T47D (cell line): ENCODE measurements at regions not wholly inside any gene's neighbourhood (a gene's known extent, or its start where the extent isn't known, plus 50 kb on each side); places are given as distances from the start of the nearest gene placed in this dataset.
"Not testable (repeated sequence)": the region's sequence is repeated elsewhere in the genome, so short reads cannot be mapped to it uniquely, and the experiment has no call there.

Source experiments
- DNase-seq, 2 experiments: peaks; one replicate each; pipeline versions ENCODE4 v3.0.0 to v3.0.0-alpha.2; 2011 to 2012; ENCODE audit warnings: low read depth in 1 of 2, low spot score in 1 of 2
- JUND ChIP-seq: IDR thresholded peaks from 2 replicates; pipeline ENCODE4 v1.6.1; 2012; ENCODE audit warnings: low read depth
- in situ Hi-C: cut with HindIII; loops from 2 replicates; pipeline ENCODE4 v1.10.0; 2016; ENCODE audit warnings: low sequenced_read_pairs, low pct_unique_long_range_greater_than_20kb

GRCh38 chr7:110397927-110398660, 692.8 kb upstream of the LRRN3 start:
- peak; percentile 48; the same call in 1 of the 2 replicates for TF ChIP-seq JUND
- DNase-seq: peak in 1 of 2 experiments; percentile 87
- in situ Hi-C loops: no loop called here

GRCh38 chr7:110399421-110399820, 691.5 kb upstream of the LRRN3 start:
- in situ Hi-C loops: no loop called here
- DNase-seq: peak in 1 of 2 experiments; percentile 78
- no peak for TF ChIP-seq JUND

GRCh38 chr7:110400411-110400810, 690.5 kb upstream of the LRRN3 start:
- no peak for TF ChIP-seq JUND
- no peak for DNase-seq
- in situ Hi-C loops: no loop called here

- TF ChIP-seq JUND: peak; percentile 58; the same call in 1 of the 2 replicates
- DNase-seq: peak in 1 of 2 experiments; percentile 65
Measured at GRCh38 chr7:110407242-110407641, 683.7 kb upstream of the LRRN3 start.

GRCh38 chr7:110407706-110408105, 683.2 kb upstream of the LRRN3 start:
- in situ Hi-C loops: no loop called here
- no peak for DNase-seq
- no peak for TF ChIP-seq JUND

More at GRCh38 chr7:110407242-110407641, 683.7 kb upstream of the LRRN3 start:
- in situ Hi-C loops: no loop called here

- TF ChIP-seq JUND: no peak
- DNase-seq: no peak
- in situ Hi-C loops: no loop called here
Measured at GRCh38 chr7:110412614-110413013, 678.3 kb upstream of the LRRN3 start.

GRCh38 chr7:110413038-110413437, 677.9 kb upstream of the LRRN3 start:
- in situ Hi-C loops: no loop called here
- no peak for DNase-seq
- TF ChIP-seq JUND: no peak

GRCh38 chr7:110417611-110418010, 673.3 kb upstream of the LRRN3 start:
- no peak for DNase-seq
- in situ Hi-C loops: no loop called here
- TF ChIP-seq JUND: no peak

GRCh38 chr7:110418659-110419280, 672.2 kb upstream of the LRRN3 start:
- TF ChIP-seq JUND: no peak
- in situ Hi-C loops: no loop called here
- DNase-seq: no peak

- in situ Hi-C loops: no loop called here
- no peak for DNase-seq
- no peak for TF ChIP-seq JUND
Measured at GRCh38 chr7:110420788-110421187, 670.1 kb upstream of the LRRN3 start.

GRCh38 chr7:110421490-110422241, 669.3 kb upstream of the LRRN3 start:
- in situ Hi-C loops: no loop called here
- TF ChIP-seq JUND: no peak
- no peak for DNase-seq

- no peak for DNase-seq
- no peak for TF ChIP-seq JUND
- in situ Hi-C loops: no loop called here
Measured at GRCh38 chr7:110432061-110432553, 658.8 kb upstream of the LRRN3 start.

- in situ Hi-C loops, DNase-seq: not testable (repeated sequence)
Measured at GRCh38 chr7:110438926-110439325, 652.0 kb upstream of the LRRN3 start.
